Fibroblast of lung (primary cell): ENCODE measurements at regions not wholly inside any gene's neighbourhood (a gene's known extent, or its start where the extent isn't known, plus 50 kb on each side); places are given as distances from the start of the nearest gene placed in this dataset.

ENCODE experiments used
- DNase-seq, 2 donors: peaks; one replicate each; pipeline versions ENCODE4 v3.0.0 to v3.0.0-alpha.2; 2010; ENCODE audit warnings: low read depth in 2 of 2
- H2AFZ ChIP-seq: 2 replicates; pipeline ENCODE4 v1.5.1; 2012; ENCODE audit warnings: low read length, control low read depth, inconsistent platforms
- H3K27ac ChIP-seq: 2 replicates; pipeline ENCODE4 v1.5.1; 2011; ENCODE audit warnings: low read length, control low read depth; ENCODE audit not compliant: insufficient read depth
- H3K27me3 ChIP-seq: 2 replicates; pipeline ENCODE4 v1.5.1; 2011; ENCODE audit warnings: mild to moderate bottlenecking, low read length; ENCODE audit not compliant: control insufficient read depth, insufficient read depth
- H3K36me3 ChIP-seq: 2 replicates; pipeline ENCODE4 v1.5.1; 2011; ENCODE audit warnings: low read length; ENCODE audit not compliant: control insufficient read depth, insufficient read depth
- H3K4me1 ChIP-seq: 2 replicates; pipeline ENCODE4 v1.5.1; 2011; ENCODE audit warnings: low read length; ENCODE audit not compliant: control insufficient read depth, insufficient read depth; ENCODE audit errors: extremely low read depth
- H3K4me2 ChIP-seq: 2 replicates; pipeline ENCODE4 v1.5.1; 2011; ENCODE audit warnings: low read length, control low read depth; ENCODE audit not compliant: insufficient read depth; ENCODE audit errors: extremely low read depth
- H3K4me3 ChIP-seq, 4 experiments: fragments of 200-600 bp in 1 of 4; sonication (generic) in 1 of 4; replicated peaks in 1 of 4; 2 replicates each; pipeline ENCODE4 v1.5.1; 2011 to 2016; ENCODE audit warnings: low read length in 4 of 4, low read depth in 3 of 4, mild to moderate bottlenecking in 3 of 4, control low read depth in 2 of 4, inconsistent platforms in 1 of 4, mixed read lengths in 1 of 4; ENCODE audit not compliant: insufficient read depth in 1 of 4; ENCODE audit errors: control extremely low read depth in 1 of 4
- H3K79me2 ChIP-seq: 2 replicates; pipeline ENCODE4 v1.5.1; 2012; ENCODE audit warnings: mild to moderate bottlenecking, low read length, inconsistent platforms; ENCODE audit not compliant: control insufficient read depth, insufficient read depth
- H3K9ac ChIP-seq: 2 replicates; pipeline ENCODE4 v1.5.1; 2011; ENCODE audit warnings: mild to moderate bottlenecking, low read length, control low read depth; ENCODE audit not compliant: insufficient read depth
- H3K9me3 ChIP-seq: 2 replicates; pipeline ENCODE4 v1.5.1; 2012; ENCODE audit warnings: low read depth, low read length; ENCODE audit not compliant: control insufficient read depth, insufficient read depth
- H4K20me1 ChIP-seq: 2 replicates; pipeline ENCODE4 v1.5.1; 2011; ENCODE audit warnings: low read length; ENCODE audit not compliant: control insufficient read depth, insufficient read depth; ENCODE audit errors: extremely low read depth
- EZH2 ChIP-seq: IDR thresholded peaks from 2 replicates; pipeline ENCODE4 v1.5.1; 2012; ENCODE audit warnings: low read length, control low read depth, mild to moderate bottlenecking; ENCODE audit errors: missing control alignments
- TF ChIP-seq, protein P1 (sequence below), 2 donors: IDR thresholded peaks in 1 of 2; conservative IDR thresholded peaks in 1 of 2; 1 replicate in 1 of 2; 2 replicates in 1 of 2; pipeline ENCODE4 v1.5.1; 2011 to 2012; ENCODE audit warnings: low read length in 2 of 2, control low read depth in 1 of 2, inconsistent platforms in 1 of 2, low read depth in 1 of 2, mild to moderate bottlenecking in 1 of 2

DNA sequence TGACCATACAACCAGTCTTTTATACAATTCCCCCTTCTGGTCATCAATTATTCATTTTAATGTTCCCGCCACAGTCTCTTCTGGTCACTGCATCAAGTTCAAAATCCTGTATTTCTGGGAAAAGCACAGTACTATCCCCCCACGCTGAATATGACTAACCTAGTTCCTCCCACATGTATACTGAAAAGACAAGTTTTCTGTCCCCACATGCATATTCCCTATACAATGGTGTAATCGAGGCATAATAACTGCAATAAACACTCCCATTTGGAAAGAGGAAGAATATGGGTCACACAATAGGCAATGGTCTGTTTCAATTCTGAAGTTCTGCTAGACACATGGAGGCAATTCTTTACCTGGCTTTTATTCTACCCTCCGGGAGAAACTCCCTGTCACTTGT is 344.9 kb downstream of the EFNA5 start:
- Histone ChIP-seq H3K9me3 (no peaks in the 10 kb centered on the region), H4K20me1 (no peaks in the 10 kb centered on the region), H3K36me3 (no peaks in the 10 kb centered on the region), H3K27ac (no peak overlapping the region), H3K4me2 (no peak overlapping the region), H3K27me3 (no peaks in the 10 kb centered on the region), H2AFZ (no peak overlapping the region), H3K4me3 (no peak overlapping the region), H3K4me1 (no peaks in the 10 kb centered on the region), H3K79me2 (no peaks in the 10 kb centered on the region), H3K9ac (no peak overlapping the region)
- no peak for TF ChIP-seq EZH2
- TF ChIP-seq, protein P1, sequence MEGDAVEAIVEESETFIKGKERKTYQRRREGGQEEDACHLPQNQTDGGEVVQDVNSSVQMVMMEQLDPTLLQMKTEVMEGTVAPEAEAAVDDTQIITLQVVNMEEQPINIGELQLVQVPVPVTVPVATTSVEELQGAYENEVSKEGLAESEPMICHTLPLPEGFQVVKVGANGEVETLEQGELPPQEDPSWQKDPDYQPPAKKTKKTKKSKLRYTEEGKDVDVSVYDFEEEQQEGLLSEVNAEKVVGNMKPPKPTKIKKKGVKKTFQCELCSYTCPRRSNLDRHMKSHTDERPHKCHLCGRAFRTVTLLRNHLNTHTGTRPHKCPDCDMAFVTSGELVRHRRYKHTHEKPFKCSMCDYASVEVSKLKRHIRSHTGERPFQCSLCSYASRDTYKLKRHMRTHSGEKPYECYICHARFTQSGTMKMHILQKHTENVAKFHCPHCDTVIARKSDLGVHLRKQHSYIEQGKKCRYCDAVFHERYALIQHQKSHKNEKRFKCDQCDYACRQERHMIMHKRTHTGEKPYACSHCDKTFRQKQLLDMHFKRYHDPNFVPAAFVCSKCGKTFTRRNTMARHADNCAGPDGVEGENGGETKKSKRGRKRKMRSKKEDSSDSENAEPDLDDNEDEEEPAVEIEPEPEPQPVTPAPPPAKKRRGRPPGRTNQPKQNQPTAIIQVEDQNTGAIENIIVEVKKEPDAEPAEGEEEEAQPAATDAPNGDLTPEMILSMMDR (conservative IDR thresholded peaks at IDR 0.05 in 1 of 2, IDR thresholded peaks at IDR 0.05 in 1 of 2; ENCODE audit: low read depth in 1 of 2, low read length in 2 of 2), result no peak
- no peak for DNase-seq

DNA sequence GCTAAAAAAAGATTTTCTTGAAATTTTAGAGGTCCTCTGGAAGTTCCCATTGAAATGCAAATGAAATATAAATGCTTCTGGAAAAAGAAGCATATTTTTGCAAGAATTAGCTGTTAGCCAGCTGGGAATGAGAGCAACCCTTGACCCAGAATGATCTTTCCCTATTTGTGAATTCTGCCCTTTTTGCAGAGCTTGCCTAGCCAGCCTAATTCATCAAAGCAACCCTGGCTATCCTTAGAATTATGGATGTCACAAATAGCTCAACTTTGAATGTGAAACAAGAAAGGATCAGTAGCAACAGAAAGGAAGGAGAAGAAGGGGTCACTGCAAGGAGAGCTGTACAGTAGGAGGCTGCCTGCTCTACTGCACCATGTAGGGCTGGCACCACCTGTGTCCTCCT is 345.9 kb downstream of the EFNA5 start:
- Histone ChIP-seq H3K9me3 (no peaks in the 10 kb centered on the region), H3K4me2 (no peak overlapping the region), H4K20me1 (no peaks in the 10 kb centered on the region), H3K79me2 (no peaks in the 10 kb centered on the region), H3K4me3 (no peak overlapping the region), H3K27ac (no peak overlapping the region), H3K27me3 (no peaks in the 10 kb centered on the region), H3K9ac (no peak overlapping the region), H2AFZ (no peak overlapping the region), H3K4me1 (no peaks in the 10 kb centered on the region), H3K36me3 (no peaks in the 10 kb centered on the region)
- no peak for DNase-seq
- TF ChIP-seq, protein P1 (conservative IDR thresholded peaks at IDR 0.05 in 1 of 2, IDR thresholded peaks at IDR 0.05 in 1 of 2; ENCODE audit: low read depth in 1 of 2, low read length in 2 of 2), result no peak

DNA sequence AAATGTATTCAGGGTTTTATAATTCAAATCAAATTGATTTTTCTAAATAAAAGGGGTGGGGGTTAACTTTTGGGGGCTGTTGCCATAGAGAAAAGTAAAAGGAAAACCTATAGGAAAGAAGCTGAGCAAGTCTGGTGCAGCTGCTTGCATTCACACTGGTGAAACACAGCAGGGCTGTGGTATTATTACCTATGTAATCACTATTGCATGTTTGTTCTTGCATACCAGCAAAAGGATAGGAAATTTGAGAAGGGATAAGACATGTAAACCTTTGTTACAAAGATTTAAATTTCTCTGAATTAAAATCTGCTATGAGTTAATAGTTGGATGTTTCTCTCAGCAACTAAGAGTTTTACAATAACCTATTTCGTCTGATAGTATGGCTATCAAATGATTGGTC is 346.7 kb downstream of the EFNA5 start:
- H3K9ac ChIP-seq, result no peak overlapping the region
- DNase-seq, result no peak
- H3K4me3 ChIP-seq, result no peak overlapping the region
- H3K79me2 ChIP-seq, result no peaks in the 10 kb centered on the region
- no peak for TF ChIP-seq EZH2
- TF ChIP-seq, protein P1 (conservative IDR thresholded peaks at IDR 0.05 in 1 of 2, IDR thresholded peaks at IDR 0.05 in 1 of 2; ENCODE audit: low read depth in 1 of 2, low read length in 2 of 2), result no peak
- H3K4me2 ChIP-seq, result no peak overlapping the region
- no peaks in the 10 kb centered on the region for H4K20me1 ChIP-seq
- no peaks in the 10 kb centered on the region for H3K4me1 ChIP-seq
- no peak overlapping the region for H2AFZ ChIP-seq
- no peaks in the 10 kb centered on the region for H3K9me3 ChIP-seq
- no peaks in the 10 kb centered on the region for H3K36me3 ChIP-seq
- H3K27ac ChIP-seq, result no peak overlapping the region
- H3K27me3 ChIP-seq, result no peaks in the 10 kb centered on the region
